ENCODE measurements at regions not wholly inside any gene's neighbourhood (a gene's known extent, or its start where the extent isn't known, plus 50 kb on each side); places are given as distances from the start of the nearest gene placed in this dataset.

DNA sequence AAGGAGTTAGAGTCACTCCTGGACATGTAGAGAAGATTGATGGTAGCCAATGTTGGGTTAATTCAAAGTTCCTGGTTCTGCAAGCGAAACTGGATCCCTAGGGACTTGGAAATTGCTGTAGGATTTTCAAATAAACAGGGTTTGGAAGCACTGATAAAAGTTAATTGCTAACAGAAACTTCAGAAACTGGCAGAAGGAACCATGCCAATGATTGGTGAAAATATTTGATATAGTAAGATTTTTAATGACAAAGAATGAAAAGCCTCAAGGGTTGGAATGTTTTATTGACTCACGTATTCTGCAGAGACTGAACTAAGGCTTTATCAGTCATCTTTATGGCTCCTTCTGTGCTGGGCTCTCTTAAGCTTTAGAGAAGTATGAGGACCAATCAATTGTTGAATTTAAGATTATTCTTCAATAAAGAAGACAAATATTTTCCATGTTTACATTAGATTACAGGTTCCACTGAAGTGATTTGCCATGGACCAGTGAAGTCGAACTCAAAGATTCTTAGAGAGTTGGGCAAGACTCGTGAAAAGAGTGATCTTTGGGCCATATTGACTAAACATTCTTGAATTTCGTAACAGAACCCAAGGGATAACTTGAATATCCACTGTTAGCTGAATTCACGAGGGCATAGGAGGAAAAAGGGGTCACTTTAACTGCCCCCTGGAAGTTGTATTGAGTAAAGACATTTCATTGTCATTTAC, 371.4 kb downstream of the HDGFL1 start:
- Mint-ChIP-seq H3K4me1 (no peaks in the 10 kb centered on the region), H3K27ac (no peak overlapping the region), H3K27me3 (no peaks in the 10 kb centered on the region)

DNA sequence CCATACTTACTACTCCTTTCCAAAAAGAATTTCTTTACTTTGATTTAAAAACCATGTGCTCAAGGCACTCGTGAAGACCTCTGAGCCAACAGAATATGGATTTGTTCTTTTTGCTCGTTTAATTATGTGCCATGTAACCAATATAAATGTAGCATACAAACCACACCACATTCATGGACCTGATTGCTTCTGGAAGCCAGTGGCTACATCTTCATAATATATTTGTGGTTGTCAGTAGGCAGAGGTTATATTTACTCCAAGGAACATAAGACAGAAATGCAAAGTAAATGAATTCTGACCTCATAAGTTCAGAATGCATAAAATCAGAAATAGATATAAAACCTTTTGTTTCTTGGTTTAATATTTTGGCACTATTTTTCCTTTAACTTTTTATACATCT, 373.0 kb downstream of the HDGFL1 start:
- Mint-ChIP-seq H3K4me3 (no peak overlapping the region), H3K27ac (no peak overlapping the region), H3K36me3 (no peaks in the 10 kb centered on the region), H3K27me3 (no peaks in the 10 kb centered on the region), H3K4me1 (no peaks in the 10 kb centered on the region), H3K9me3 (no peaks in the 10 kb centered on the region)

More for the DNA sequence above, 371.4 kb downstream of the HDGFL1 start:
- Mint-ChIP-seq H3K36me3 (no peaks in the 10 kb centered on the region), H3K9me3 (no peaks in the 10 kb centered on the region), H3K4me3 (no peak overlapping the region)

DNA sequence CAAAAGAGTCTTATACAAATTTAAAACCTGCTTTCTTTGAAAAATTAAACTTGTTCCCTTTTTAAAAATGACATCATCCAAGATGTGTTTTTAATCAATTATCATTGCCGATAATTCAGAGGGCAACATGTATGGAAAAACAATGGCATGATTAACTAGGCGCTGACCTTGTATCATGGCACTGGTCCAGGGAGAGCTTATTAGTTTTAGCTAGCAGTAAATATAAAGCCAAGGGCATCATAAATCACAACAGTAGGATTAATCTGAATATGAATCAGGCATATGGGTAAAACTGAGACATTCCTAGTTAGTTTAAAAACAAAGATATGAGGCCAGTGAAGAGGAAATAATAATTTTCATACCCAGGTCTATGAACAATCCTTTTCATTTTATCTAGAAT, 374.0 kb downstream of the HDGFL1 start:
- H3K36me3 Mint-ChIP-seq, result no peaks in the 10 kb centered on the region
- no peak overlapping the region for H3K4me3 Mint-ChIP-seq
- no peak overlapping the region for H3K27ac Mint-ChIP-seq
- H3K27me3 Mint-ChIP-seq, result no peaks in the 10 kb centered on the region
- H3K4me1 Mint-ChIP-seq, result no peaks in the 10 kb centered on the region
- H3K9me3 Mint-ChIP-seq, result no peaks in the 10 kb centered on the region

DNA sequence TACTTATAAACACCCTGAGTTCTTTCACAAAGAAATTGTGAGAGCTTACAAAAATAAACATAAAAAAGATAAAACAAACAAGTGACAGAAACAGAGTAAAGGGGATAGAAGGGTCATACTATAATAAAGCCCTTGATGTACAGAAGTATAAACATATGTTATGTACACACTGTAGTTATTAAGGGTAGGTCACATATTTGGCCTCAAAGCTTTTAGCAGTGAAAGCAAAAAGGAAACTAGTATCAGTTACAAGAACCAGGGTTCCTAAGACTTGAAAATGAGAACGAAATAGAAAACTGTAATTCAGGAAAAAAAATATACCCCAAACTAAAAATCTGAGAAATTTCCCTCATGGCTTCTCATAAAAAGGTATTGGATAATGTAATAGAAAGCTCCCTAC, 380.6 kb downstream of the HDGFL1 start:
- H3K4me1 Mint-ChIP-seq, result peaks cover 9% of the 10 kb centered on the region
- H3K27me3 Mint-ChIP-seq, result no peaks in the 10 kb centered on the region

DNA sequence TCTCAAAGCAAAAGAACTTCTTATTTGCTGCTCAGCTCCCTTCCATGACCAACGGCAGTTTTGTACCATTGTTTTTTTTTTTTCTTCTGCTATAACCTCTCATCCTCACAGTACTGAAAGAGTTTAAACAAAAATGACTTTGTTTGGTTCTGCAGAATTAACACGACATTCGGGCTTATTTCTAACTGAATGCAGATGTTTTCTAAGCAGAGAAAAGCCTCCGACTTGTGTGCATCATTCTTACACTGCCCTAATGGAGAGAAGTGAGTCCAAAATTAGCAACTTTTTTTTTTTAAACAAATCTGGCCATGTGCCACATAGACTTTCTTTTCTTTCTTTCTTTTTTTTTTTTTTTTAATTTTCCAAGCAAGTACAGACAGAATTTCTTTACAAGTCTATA, 382.7 kb downstream of the HDGFL1 start:
- H3K4me3 Mint-ChIP-seq, result no peak overlapping the region

More for the DNA sequence above, 380.6 kb downstream of the HDGFL1 start:
- Mint-ChIP-seq H3K36me3 (no peaks in the 10 kb centered on the region), H3K27ac (no peak overlapping the region), H3K4me3 (no peak overlapping the region), H3K9me3 (no peaks in the 10 kb centered on the region)

DNA sequence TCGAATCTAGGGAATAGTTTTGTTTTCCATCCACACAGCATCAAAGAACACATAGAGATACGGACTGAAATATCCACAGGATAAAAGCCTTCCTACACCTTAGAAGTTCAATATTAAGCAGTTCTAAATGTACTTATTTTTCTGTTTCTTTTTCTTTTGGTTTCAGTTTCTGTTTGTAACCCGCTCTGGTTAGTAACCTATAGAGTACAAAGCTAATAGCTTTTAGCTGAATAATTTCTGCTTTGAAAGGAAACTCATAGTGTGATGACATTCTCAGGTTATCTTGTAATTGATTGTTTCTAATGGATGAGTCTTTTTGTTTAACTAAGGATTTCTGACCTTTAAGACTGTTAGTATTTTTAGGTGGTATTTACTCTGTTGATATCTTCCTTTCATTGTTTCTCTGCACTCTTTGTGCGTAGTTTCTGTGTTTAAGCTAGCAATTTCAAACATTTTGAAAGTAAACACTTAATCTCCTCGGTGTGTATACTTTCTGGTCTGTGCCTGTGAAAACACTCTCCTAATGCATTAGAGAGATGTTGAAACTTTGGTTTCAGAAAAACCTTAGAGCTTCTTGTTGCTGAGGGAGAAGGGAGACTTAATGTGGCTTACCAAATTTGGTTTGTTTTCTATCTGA, 385.5 kb downstream of the HDGFL1 start:
- Mint-ChIP-seq H3K27ac (no peak overlapping the region), H3K4me3 (peak overlapping the region; percentile 68), H3K27me3 (no peaks in the 10 kb centered on the region), H3K9me3 (peaks cover 8% of the 10 kb centered on the region), H3K36me3 (no peaks in the 10 kb centered on the region), H3K4me1 (peaks cover 15% of the 10 kb centered on the region)

More for the DNA sequence above, 382.7 kb downstream of the HDGFL1 start:
- Mint-ChIP-seq H3K4me1 (peaks cover 15% of the 10 kb centered on the region), H3K36me3 (no peaks in the 10 kb centered on the region), H3K9me3 (no peaks in the 10 kb centered on the region), H3K27me3 (no peaks in the 10 kb centered on the region), H3K27ac (no peak overlapping the region)

DNA sequence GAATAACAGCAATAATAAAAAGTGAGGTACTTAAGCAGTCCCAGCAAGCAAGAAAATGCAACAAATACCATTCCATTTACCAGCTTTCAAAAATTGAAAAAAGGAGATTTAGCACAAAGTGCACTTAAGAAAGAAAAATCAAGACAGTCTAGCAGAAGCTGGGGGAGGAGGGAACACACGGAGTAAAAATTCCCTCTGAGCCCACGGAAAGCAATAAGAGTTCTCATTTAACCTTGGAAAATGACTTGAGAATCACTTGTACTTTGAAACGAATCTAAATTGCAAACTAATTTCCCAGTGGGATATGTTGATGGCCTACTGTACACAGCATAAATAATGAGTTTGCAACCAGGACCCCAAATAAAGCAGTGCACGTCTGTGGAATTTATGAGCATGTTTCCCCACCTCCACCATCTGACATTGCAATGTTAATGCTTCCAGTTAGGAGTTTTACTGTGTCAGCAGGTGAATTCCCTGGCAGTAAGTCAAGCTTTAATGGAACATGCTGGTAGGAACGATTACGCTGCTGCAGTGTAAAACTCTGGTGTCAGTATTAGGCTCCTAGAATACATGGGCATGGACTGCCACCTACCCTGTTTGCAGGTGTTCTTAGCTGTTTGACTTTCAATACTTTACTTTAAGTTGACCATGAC, 386.8 kb downstream of the HDGFL1 start:
- Mint-ChIP-seq H3K4me1 (peaks cover 15% of the 10 kb centered on the region), H3K27ac (no peak overlapping the region), H3K27me3 (no peaks in the 10 kb centered on the region), H3K4me3 (no peak overlapping the region), H3K36me3 (no peaks in the 10 kb centered on the region), H3K9me3 (peaks cover 8% of the 10 kb centered on the region)

DNA sequence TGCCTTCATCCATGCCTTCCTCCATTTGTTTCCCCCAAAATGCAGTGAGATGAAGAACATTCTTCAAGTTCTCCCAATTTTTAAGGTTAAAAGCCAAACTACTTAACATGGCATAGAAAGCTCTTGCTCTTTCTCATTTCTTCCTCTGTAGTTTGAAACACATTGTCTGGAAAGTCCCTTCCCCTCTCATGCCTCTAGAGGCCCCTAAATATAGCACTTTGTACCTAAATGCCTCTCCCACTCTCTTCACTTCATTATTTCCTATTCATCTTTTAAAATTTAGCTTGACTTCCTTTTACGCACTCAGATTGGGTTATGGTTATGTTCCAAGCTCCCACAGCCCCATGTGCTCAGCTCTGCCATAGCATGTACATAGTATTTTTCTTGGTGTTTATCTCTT, 389.3 kb downstream of the HDGFL1 start:
- no peaks in the 10 kb centered on the region for H3K36me3 Mint-ChIP-seq
- peaks cover 15% of the 10 kb centered on the region for H3K4me1 Mint-ChIP-seq
- H3K9me3 Mint-ChIP-seq, result peaks cover 8% of the 10 kb centered on the region
- no peak overlapping the region for H3K27ac Mint-ChIP-seq
- H3K27me3 Mint-ChIP-seq, result no peaks in the 10 kb centered on the region
- H3K4me3 Mint-ChIP-seq, result no peak overlapping the region

DNA sequence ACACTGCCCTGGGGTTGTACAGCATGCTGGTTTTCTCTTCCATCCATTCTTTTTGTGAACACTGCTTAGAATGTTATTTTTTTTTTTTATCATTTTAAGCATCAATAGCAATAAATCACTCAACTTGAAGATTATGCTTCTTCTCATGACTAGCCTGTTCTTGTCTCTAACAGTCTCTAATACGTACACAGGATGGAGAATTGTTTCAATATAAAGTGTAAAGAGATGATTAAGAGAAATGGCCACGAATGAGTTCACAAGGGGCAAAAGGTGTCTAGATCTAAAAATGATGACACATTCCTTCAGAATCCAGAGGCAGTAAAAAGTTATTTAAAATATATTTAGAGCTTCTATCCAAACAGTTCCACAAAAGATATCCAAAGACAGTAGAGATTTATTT, 390.2 kb downstream of the HDGFL1 start:
- no peaks in the 10 kb centered on the region for H3K27me3 Mint-ChIP-seq
- H3K4me3 Mint-ChIP-seq, result no peak overlapping the region
- no peaks in the 10 kb centered on the region for H3K36me3 Mint-ChIP-seq
- peaks cover 8% of the 10 kb centered on the region for H3K9me3 Mint-ChIP-seq
- H3K4me1 Mint-ChIP-seq, result peaks cover 10% of the 10 kb centered on the region
- no peak overlapping the region for H3K27ac Mint-ChIP-seq

DNA sequence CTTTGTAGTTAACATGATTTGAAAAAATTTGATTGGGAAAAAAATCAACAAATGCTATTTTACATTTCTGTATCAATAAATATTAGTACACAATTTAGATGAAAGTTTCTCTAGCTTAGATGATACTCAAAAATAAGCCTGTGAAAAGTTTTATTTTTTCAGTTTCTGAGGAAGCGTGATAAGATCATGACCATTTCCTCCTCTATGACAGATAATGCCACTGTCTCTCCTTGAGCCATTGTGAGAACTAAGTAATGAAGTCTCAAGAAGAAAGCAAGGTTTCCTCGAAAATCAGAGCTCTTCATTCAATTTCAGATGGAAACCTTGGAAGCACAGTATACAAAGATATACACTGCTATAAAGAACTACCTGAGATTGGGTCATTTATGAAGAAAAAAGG, 395.0 kb downstream of the HDGFL1 start:
- Mint-ChIP-seq H3K4me3 (no peak overlapping the region), H3K4me1 (no peaks in the 10 kb centered on the region), H3K27me3 (no peaks in the 10 kb centered on the region), H3K36me3 (no peaks in the 10 kb centered on the region), H3K9me3 (peaks cover 6% of the 10 kb centered on the region), H3K27ac (no peak overlapping the region)

DNA sequence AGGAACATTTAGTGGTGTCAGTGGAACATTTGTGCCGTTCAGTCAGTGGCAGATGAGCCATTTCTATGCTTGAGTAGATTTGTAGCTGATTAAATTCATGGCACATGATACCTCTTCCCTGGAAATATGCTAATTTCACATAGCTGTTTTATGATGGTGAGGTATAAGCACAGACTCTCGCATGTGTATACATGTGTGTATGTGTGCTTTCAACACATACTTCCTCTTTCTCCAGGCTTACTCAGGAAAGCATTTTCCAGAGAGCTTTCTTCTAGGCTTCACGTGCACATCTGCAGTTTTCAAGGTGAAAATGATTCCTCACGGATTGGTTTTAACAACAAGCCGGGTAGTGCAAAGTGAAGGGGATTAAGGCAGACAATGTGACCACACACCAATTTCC, 396.5 kb downstream of the HDGFL1 start:
- H3K4me1 Mint-ChIP-seq, result no peaks in the 10 kb centered on the region
- H3K27me3 Mint-ChIP-seq, result peaks cover 2% of the 10 kb centered on the region

DNA sequence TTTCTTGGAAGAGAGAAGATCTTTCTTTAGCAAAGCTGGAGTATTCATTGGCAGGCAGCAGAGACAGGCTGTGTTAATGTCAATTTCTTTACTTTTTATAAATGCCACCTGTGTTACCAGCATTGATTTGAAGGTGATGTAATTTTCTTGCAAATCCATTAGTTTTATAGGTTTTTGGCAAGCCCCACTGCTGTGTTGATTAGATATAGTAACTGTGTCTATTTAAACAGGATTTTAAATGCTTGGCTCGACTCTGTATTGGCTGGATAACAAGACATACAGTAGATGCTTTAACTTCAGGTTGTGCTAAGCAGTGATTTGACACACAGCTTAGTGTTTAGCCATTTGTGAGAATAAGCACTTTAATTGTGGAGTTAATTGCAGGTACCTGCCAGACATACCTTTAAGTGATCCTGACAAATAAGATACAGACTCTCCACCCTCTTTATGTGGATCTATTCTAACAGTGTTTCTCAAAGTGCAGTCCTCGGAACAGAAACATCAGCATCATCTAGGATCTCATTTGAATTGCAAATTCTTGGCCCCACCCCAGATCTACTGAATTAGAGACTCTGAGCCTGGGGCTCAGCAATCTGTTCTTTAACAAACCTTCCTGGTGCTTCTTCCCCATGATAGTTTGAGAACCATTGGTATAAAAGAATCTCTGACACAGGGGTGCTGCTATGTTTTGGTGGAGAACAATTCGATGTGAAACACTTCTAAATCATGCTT, 397.5 kb downstream of the HDGFL1 start:
- Mint-ChIP-seq H3K9me3 (peaks cover 10% of the 10 kb centered on the region), H3K27me3 (peaks cover 2% of the 10 kb centered on the region), H3K4me3 (no peak overlapping the region), H3K36me3 (no peaks in the 10 kb centered on the region), H3K27ac (no peak overlapping the region), H3K4me1 (no peaks in the 10 kb centered on the region)

More for the DNA sequence above, 396.5 kb downstream of the HDGFL1 start:
- H3K36me3 Mint-ChIP-seq, result no peaks in the 10 kb centered on the region
- H3K9me3 Mint-ChIP-seq, result peaks cover 10% of the 10 kb centered on the region
- no peak overlapping the region for H3K27ac Mint-ChIP-seq
- no peak overlapping the region for H3K4me3 Mint-ChIP-seq

DNA sequence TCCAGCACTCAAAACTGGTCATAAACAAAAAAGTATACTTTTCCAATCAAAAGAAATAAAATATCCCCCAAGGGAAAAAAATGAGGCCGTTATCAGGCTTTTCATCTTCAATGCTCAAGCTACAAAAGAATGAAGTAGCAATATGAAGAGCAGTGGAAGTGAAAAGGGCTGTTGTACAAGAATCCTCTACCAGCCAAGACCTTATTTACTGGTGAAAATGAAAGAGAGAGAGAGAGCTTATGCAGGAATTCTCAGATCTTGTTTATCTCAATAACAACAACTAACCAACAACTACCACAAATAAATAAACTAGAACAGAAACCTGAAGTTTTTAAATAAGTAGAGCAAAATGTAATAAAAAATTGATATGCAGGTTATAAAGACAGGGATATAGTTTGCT, 400.6 kb downstream of the HDGFL1 start:
- Mint-ChIP-seq H3K9me3 (peaks cover 10% of the 10 kb centered on the region), H3K27me3 (peaks cover 2% of the 10 kb centered on the region), H3K4me3 (no peak overlapping the region), H3K36me3 (no peaks in the 10 kb centered on the region), H3K4me1 (no peaks in the 10 kb centered on the region), H3K27ac (no peak overlapping the region)

DNA sequence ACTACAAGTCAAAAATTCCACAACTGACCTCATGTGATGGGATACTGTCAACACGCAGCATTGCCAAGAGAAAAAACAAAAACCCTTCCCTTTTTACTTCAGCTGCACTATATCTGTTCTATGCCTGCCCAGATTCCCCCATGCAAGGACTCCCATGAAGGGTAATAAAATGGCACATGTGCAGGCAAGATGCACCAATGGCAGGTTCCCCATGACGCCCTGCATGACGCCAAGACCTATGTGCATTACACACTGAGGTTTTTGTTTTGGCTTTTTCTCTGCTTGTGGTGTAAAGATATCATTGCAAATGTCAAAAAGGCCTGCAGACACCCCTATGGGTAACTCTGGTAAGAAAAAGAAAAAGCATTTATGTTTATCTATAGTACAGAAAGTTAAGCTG, 403.4 kb downstream of the HDGFL1 start:
- Mint-ChIP-seq H3K4me3 (no peak overlapping the region), H3K27me3 (peaks cover 2% of the 10 kb centered on the region), H3K4me1 (no peaks in the 10 kb centered on the region), H3K9me3 (peaks cover 14% of the 10 kb centered on the region), H3K36me3 (no peaks in the 10 kb centered on the region), H3K27ac (no peak overlapping the region)

DNA sequence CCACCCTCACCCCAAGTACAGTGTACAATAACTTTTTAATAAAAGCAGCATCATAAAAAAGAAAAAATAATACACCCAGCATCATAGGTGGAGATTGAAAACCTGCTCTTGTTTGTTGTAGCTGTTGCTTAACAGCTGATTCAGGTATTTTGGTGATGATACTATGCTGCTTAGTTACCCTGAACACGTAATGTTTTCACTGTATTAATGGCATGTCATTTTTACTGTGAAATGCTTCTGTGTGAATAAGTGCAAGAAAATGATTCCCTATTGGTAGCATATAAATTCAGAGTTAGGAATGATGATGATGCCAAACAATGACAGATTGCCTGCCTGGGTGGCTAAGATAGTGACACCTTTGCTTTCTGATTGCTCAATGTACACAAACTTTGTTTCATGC, 405.7 kb downstream of the HDGFL1 start:
- Mint-ChIP-seq H3K4me3 (no peak overlapping the region), H3K4me1 (no peaks in the 10 kb centered on the region), H3K27ac (no peak overlapping the region), H3K27me3 (peaks cover 2% of the 10 kb centered on the region), H3K9me3 (peaks cover 7% of the 10 kb centered on the region), H3K36me3 (no peaks in the 10 kb centered on the region)

DNA sequence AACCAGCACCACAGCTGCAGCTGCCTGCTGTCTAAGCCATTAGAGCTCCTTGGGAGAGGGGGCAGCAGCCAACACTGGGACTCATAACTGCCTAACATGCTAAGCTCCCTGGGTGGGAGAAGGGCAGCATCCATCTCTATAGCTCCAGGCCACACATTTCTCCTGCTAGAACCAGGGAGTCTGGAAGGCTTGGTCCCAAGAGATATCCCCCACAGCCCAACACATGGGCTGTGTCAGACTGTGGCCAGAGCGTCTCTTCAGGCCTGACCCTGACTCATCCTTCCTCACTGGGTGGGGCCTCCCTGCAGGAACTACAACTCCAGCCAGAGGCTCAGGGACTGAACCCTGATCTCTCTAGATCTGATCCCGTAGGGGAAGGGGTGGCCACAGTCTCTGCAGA, 411.1 kb downstream of the HDGFL1 start:
- H3K27me3 Mint-ChIP-seq, result no peaks in the 10 kb centered on the region
- H3K36me3 Mint-ChIP-seq, result no peaks in the 10 kb centered on the region
- no peaks in the 10 kb centered on the region for H3K4me1 Mint-ChIP-seq
- H3K4me3 Mint-ChIP-seq, result no peak overlapping the region
- H3K27ac Mint-ChIP-seq, result no peak overlapping the region
- peaks cover 9% of the 10 kb centered on the region for H3K9me3 Mint-ChIP-seq

All from activated naive CD4-positive, alpha-beta T cell treated with anti-CD3 and anti-CD28 coated beads, Interleukin-2, amount 50 U/mL, for 24 hours (primary cell).